Nephron (organoid): ENCODE measurements at regions not wholly inside any gene's neighbourhood (a gene's known extent, or its start where the extent isn't known, plus 50 kb on each side); places are given as distances from the start of the nearest gene placed in this dataset.

Source experiments
- H3K27ac Mint-ChIP-seq, 3 experiments: 2 replicates each; pipeline ENCODE4 v1.8.0; 2020; ENCODE audit warnings: mixed read lengths in 3 of 3, mild to moderate bottlenecking in 2 of 3, moderate library complexity in 1 of 3
- H3K27me3 Mint-ChIP-seq: 2 replicates; pipeline ENCODE4 v1.8.0; 2021; ENCODE audit warnings: low read depth, mild to moderate bottlenecking, moderate library complexity, mixed read lengths
- H3K36me3 Mint-ChIP-seq: 2 replicates; pipeline ENCODE4 v1.8.0; 2020; ENCODE audit warnings: low read depth, mixed read lengths
- H3K4me1 Mint-ChIP-seq: 2 replicates; pipeline ENCODE4 v1.8.0; 2020; ENCODE audit warnings: mixed read lengths
- H3K4me3 Mint-ChIP-seq, 3 experiments: 2 replicates each; pipeline ENCODE4 v1.8.0; 2020; ENCODE audit warnings: mild to moderate bottlenecking in 3 of 3, mixed read lengths in 3 of 3, moderate library complexity in 2 of 3
- H3K9me3 Mint-ChIP-seq: 2 replicates; pipeline ENCODE4 v1.8.0; 2020; ENCODE audit warnings: mixed read lengths
- CTCF ChIP-seq, 3 experiments: fragments of 200-600 bp; sonication (generic); IDR thresholded peaks; one replicate each; pipeline ENCODE4 v1.5.0; 2021; ENCODE audit warnings: antibody characterized with exemption in 3 of 3; ENCODE audit not compliant: unreplicated experiment in 3 of 3

- no peaks in the 10 kb centered on the region for H3K27me3 Mint-ChIP-seq
- H3K27ac Mint-ChIP-seq: peak overlapping the region in 2 of 3 experiments; percentile 46 to 68
- peaks cover 3% of the 10 kb centered on the region for H3K9me3 Mint-ChIP-seq
- H3K4me1 Mint-ChIP-seq: peaks cover 36% of the 10 kb centered on the region
- peak; percentile 71 to 77 (median 75) for TF ChIP-seq CTCF (IDR thresholded peaks at IDR 0.05; ENCODE audit: unreplicated experiment in 3 of 3)
- H3K36me3 Mint-ChIP-seq: no peaks in the 10 kb centered on the region
- no peak overlapping the region for H3K4me3 Mint-ChIP-seq
Observed at GRCh38 chr3:66138336-66139313, 82.2 kb upstream of the SLC25A26 start.

GRCh38 chr3:66136597-66136996 lies 84.2 kb upstream of the SLC25A26 start:
- H3K4me1 Mint-ChIP-seq: peaks cover 37% of the 10 kb centered on the region
- TF ChIP-seq CTCF (IDR thresholded peaks at IDR 0.05; ENCODE audit: unreplicated experiment in 3 of 3): no peak
- no peaks in the 10 kb centered on the region for H3K27me3 Mint-ChIP-seq
- H3K9me3 Mint-ChIP-seq: peaks cover 3% of the 10 kb centered on the region
- H3K36me3 Mint-ChIP-seq: no peaks in the 10 kb centered on the region
- no peak overlapping the region for H3K4me3 Mint-ChIP-seq
- no peak overlapping the region for H3K27ac Mint-ChIP-seq

- H3K4me3 Mint-ChIP-seq: no peak overlapping the region
- H3K9me3 Mint-ChIP-seq: no peaks in the 10 kb centered on the region
- H3K27ac Mint-ChIP-seq: no peak overlapping the region
- no peak for TF ChIP-seq CTCF (IDR thresholded peaks at IDR 0.05; ENCODE audit: unreplicated experiment in 3 of 3)
- H3K4me1 Mint-ChIP-seq: peaks cover 15% of the 10 kb centered on the region
- H3K36me3 Mint-ChIP-seq: no peaks in the 10 kb centered on the region
- H3K27me3 Mint-ChIP-seq: peaks cover 4% of the 10 kb centered on the region
Observed at GRCh38 chr3:66133853-66134445, 86.9 kb upstream of the SLC25A26 start.

GRCh38 chr3:66133050-66133757 lies 87.6 kb upstream of the SLC25A26 start:
- Mint-ChIP-seq H3K36me3 (no peaks in the 10 kb centered on the region), H3K27me3 (peaks cover 4% of the 10 kb centered on the region), H3K4me1 (peaks cover 11% of the 10 kb centered on the region), H3K4me3 (no peak overlapping the region), H3K9me3 (no peaks in the 10 kb centered on the region), H3K27ac (no peak overlapping the region)
- no peak for TF ChIP-seq CTCF (IDR thresholded peaks at IDR 0.05; ENCODE audit: unreplicated experiment in 3 of 3)

- TF ChIP-seq CTCF (IDR thresholded peaks at IDR 0.05; ENCODE audit: unreplicated experiment in 3 of 3): no peak
- no peaks in the 10 kb centered on the region for H3K36me3 Mint-ChIP-seq
- no peak overlapping the region for H3K4me3 Mint-ChIP-seq
- peaks cover 1% of the 10 kb centered on the region for H3K4me1 Mint-ChIP-seq
- H3K9me3 Mint-ChIP-seq: no peaks in the 10 kb centered on the region
- H3K27ac Mint-ChIP-seq: no peak overlapping the region
- peaks cover 9% of the 10 kb centered on the region for H3K27me3 Mint-ChIP-seq
Observed at GRCh38 chr3:66128623-66129022, 89.9 kb upstream of the MAGI1 start.
